Fibroblast of skin of left biceps (primary cell): ENCODE measurements at regions not wholly inside any gene's neighbourhood (a gene's known extent, or its start where the extent isn't known, plus 50 kb on each side); places are given as distances from the start of the nearest gene placed in this dataset.

Experiments used
- DNase-seq, 2 experiments: peaks; one replicate each; pipeline ENCODE4 v3.0.0-alpha.2; 2013; ENCODE audit warnings: low read depth in 2 of 2

- no peak for DNase-seq
Measured at GRCh38 chr16:26651464-26651863, 415.3 kb upstream of the C16orf82 start.

GRCh38 chr16:26651884-26652283 is 414.8 kb upstream of the C16orf82 start:
- no peak for DNase-seq

DNA sequence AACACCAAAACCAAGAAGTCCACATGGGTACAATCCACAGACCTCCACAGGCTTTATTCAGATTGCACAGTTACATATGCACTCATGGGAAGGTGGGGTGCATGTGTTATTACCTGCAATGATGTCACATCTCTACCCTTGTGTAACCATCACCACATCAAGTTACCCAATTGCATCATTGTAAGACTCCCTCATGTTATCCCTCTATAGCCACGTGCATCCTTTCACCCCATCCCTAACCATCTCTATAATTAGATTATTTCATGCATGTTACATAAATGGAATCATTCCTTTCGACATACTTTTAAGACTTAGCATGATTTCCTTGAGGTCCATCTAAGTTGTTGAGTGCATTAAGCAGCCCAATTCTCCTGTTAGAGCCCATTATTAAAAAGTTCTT is 408.2 kb upstream of the C16orf82 start:
- DNase-seq = no peak

- no peak for DNase-seq
Measured at GRCh38 chr16:26658915-26659314, 407.8 kb upstream of the C16orf82 start.

GRCh38 chr16:26664086-26664485 is 402.6 kb upstream of the C16orf82 start:
- no peak for DNase-seq

DNA sequence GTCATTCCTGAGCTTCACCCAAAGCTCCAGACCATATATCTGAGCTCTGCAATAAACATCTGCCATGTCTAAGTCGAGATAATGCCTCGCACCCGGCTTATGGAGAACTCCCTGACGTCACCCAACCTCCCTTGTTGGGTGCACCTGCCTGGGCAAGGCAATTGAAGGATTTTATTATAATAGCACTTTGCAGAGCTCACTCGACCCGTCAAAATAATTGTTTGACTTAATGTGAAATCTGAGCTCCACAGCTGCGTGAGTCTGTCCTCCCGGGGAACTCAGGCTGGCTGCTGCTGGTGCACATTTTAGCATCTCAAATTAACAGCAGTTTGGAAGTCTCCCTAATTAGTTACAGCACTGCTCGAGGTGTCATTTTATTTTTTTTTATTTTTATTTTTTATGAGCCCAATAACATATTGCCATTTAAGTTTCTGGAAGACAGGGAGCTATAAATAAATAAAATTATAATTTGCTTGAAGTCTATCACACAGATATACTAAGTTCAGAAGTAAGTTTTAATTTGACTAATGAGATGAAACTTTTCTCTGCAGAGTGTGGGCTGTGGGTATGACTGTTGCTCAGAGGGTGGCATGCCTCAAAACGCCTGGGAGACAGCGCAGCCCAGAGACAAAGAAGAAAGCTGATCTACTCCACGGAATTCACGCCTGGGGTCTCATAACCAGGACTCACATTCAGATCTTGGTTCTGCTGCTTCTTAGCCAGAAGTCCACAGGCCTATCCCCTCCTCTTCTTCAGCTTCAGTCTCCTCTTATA is 401.4 kb upstream of the C16orf82 start:
- no peak for DNase-seq

GRCh38 chr16:26666486-26666885 is 400.2 kb upstream of the C16orf82 start:
- DNase-seq = no peak

GRCh38 chr16:26667307-26667706 is 399.4 kb upstream of the C16orf82 start:
- DNase-seq = no peak

DNA sequence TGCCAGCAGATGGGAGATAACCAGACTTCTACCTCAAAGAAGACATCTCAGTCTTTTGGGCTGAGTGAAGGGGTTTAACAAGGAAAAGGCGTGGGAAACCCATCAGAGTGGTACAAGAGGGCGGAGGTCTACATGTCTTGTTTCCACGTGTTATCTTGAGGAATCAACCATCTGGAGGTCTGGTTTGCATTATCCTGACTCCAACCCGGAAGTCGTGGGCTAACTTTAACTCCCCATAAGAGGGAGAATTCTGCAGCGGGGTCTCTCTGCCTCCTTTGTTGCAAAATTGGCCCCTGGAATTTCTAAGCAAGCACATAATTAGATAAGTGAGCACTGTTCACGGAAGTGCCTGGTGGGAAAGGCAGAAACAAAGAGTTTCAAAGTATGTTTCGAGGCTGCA is 398.7 kb upstream of the C16orf82 start:
- DNase-seq = no peak

- no peak for DNase-seq
Measured at GRCh38 chr16:26672206-26672605, 394.5 kb upstream of the C16orf82 start.

DNA sequence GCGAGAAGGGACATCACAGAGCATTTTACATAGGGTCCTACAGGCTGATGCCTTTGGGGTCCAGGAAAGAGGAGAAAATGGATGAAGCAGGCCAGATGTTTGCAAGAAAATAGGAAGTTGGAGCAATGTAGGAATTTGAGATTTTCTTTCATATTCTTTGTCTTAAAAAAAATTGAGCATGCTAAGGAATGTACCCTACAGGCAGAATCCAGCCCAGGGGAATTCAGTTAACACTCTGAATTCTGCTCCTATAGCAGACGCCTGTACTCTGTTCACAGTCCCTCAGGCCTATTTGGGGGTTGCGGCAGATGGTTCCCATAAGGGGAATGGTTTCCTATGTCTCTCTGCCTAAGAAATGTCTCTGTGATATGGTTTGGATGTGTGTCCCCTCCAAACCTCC is 393.7 kb upstream of the C16orf82 start:
- no peak for DNase-seq

- DNase-seq = no peak
Measured at GRCh38 chr16:26680671-26681070, 386.1 kb upstream of the C16orf82 start.

GRCh38 chr16:26688105-26688504 is 378.6 kb upstream of the C16orf82 start:
- DNase-seq = no peak

DNA sequence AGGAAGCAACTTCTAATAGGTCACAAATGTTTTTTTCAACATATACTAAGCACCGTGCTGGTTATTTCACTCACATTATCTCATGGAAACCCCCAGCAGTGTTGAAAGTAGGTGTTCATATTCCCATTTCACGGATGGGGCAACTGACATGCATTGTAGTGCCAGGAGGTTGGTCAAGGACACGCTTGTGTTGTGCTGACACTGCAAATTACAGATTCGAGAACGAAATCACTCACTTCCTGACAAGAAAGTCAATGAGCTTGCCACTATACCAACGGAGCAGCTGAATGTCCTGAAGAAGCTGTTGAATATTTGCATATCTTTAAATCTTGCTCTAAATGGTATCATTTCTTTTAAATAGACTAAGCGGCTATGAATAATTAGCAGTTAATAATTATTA is 378.0 kb upstream of the C16orf82 start:
- no peak for DNase-seq

- DNase-seq = no peak
Measured at GRCh38 chr16:26692658-26693057, 374.1 kb upstream of the C16orf82 start.

GRCh38 chr16:26697807-26698206 is 368.9 kb upstream of the C16orf82 start:
- DNase-seq = no peak

GRCh38 chr16:26700250-26700649 is 366.5 kb upstream of the C16orf82 start:
- DNase-seq = no peak

- no peak for DNase-seq
Measured at GRCh38 chr16:26701243-26701886, 365.4 kb upstream of the C16orf82 start.

- DNase-seq = no peak
Measured at GRCh38 chr16:26705346-26705745, 361.4 kb upstream of the C16orf82 start.

DNA sequence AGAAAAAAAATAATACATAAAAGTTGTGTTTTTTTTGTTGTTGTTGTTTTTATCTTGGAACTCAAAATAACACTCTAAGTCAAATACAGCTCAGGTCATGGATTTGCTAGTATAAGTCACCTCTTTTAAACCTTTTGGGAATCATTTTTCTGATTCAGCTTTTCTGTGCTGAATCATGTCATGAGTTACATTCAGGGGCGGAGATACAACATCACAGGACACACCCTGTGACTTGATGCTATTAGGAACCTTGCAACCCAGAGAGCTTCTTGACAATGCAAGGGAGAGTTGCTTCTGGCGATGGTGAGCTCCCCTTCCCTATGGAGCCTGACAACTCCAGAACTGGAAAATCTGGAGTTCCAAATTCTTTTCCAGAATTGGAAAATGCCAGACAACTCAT is 358.3 kb upstream of the C16orf82 start:
- no peak for DNase-seq

- DNase-seq = no peak
Measured at GRCh38 chr16:26709175-26709574, 357.6 kb upstream of the C16orf82 start.

DNA sequence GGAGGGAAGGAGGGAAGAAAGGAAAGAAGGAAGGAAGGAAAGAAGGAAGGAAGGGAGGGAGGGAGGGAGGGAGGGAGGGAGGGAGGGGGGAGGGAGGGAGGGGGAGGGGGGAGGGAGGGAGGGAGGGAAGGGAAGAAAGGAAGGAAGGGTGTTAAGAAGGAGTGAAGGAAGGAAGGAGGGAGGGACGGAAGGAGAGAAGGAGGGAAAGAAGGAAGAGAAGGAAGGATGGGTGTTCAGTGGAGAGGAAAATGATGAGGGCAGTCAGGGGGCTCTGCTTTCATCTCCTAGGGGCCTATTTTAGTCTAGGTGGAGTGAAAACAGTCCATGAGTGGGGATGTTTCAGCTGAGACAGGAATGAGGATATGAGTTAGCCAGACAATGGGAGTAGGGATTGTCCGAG is 357.0 kb upstream of the C16orf82 start:
- no peak for DNase-seq

DNA sequence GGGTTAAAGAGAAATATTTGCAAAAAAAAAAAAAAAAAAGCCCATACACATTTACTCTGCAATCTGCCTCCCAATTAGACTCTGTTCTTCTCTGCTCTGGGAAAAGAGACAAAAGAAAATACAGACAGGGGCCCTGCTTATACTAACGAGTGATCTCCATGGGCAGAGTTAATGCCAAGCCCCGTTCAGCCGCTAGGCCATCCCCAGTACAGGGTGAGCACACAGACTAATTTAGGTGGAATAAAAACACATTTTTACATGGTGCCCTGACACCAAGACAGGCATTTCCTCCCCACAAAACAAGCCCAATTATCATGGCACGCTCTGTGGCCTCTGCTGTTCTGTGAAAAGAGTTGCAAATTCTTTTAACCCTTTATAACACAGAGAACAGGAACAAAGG is 356.3 kb upstream of the C16orf82 start:
- DNase-seq = no peak

DNA sequence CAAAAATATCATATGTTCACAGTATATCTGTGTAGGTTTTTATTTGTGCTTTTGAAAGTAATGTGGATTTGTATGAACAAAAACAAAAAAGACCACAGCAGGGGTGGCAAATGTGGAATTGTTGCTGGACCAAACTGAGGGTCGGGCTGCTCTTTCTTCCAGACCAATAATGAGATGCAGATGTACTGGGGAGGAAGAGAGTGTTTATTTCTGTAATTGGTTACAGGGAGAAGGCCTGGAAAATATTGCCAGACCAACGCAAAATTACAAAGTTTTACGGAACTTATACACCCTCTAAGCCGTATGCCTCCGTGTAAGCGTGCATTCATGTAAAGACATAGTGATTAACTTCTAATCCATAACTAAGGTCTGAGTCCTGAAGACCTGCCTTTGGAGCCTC is 353.9 kb upstream of the C16orf82 start:
- DNase-seq = no peak
